Forelimb muscle (tissue), 1 donor: ENCODE measurements at regions not wholly inside any gene's neighbourhood (a gene's known extent, or its start where the extent isn't known, plus 50 kb on each side); places are given as distances from the start of the nearest gene placed in this dataset.
"Not testable (repeated sequence)": the region's sequence is repeated elsewhere in the genome, so short reads cannot be mapped to it uniquely, and the experiment has no call there.

ENCODE experiments used
- DNase-seq: peaks from one replicate; pipeline ENCODE4 v3.0.0-alpha.2; 2013; ENCODE audit warnings: low read depth

- no peak for DNase-seq
These were observed 1709.6 kb upstream of the WWC1 start for GRCh38 chr5:166581826-166582225.

GRCh38 chr5:166582416-166582815 lies 1709.0 kb upstream of the WWC1 start:
- no peak for DNase-seq

- no peak for DNase-seq
These were observed 1696.9 kb upstream of the WWC1 start for GRCh38 chr5:166594567-166594966.

GRCh38 chr5:166595274-166595951 lies 1696.0 kb upstream of the WWC1 start:
- DNase-seq = no peak

GRCh38 chr5:166596043-166596442 lies 1695.4 kb upstream of the WWC1 start:
- no peak for DNase-seq

GRCh38 chr5:166602271-166602670 lies 1689.2 kb upstream of the WWC1 start:
- DNase-seq = no peak

GRCh38 chr5:166617507-166617906 lies 1673.9 kb upstream of the WWC1 start:
- DNase-seq = no peak

GRCh38 chr5:166618526-166618925 lies 1672.9 kb upstream of the WWC1 start:
- DNase-seq = no peak

- DNase-seq = no peak
These were observed 1666.9 kb upstream of the WWC1 start for GRCh38 chr5:166624573-166624972.

- no peak for DNase-seq
These were observed 1666.1 kb upstream of the WWC1 start for GRCh38 chr5:166625210-166625865.

GRCh38 chr5:166637295-166637694 lies 1654.2 kb upstream of the WWC1 start:
- no peak for DNase-seq

- DNase-seq = no peak
These were observed 1652.3 kb upstream of the WWC1 start for GRCh38 chr5:166639151-166639550.

- DNase-seq = not testable (repeated sequence)
These were observed 1651.3 kb upstream of the WWC1 start for GRCh38 chr5:166640136-166640535.

- peak; percentile 20 for DNase-seq
These were observed 1642.7 kb upstream of the WWC1 start for GRCh38 chr5:166648736-166649135.

- peak; percentile 60 for DNase-seq
These were observed 1641.8 kb upstream of the WWC1 start for GRCh38 chr5:166649676-166650075.

GRCh38 chr5:166651234-166651633 lies 1640.2 kb upstream of the WWC1 start:
- DNase-seq = no peak

- no peak for DNase-seq
These were observed 1619.6 kb upstream of the WWC1 start for GRCh38 chr5:166671811-166672210.

GRCh38 chr5:166672431-166672830 lies 1619.0 kb upstream of the WWC1 start:
- DNase-seq = no peak

GRCh38 chr5:166677891-166678290 lies 1613.6 kb upstream of the WWC1 start:
- no peak for DNase-seq

GRCh38 chr5:166679331-166679730 lies 1612.1 kb upstream of the WWC1 start:
- no peak for DNase-seq

- DNase-seq = no peak
These were observed 1596.1 kb upstream of the WWC1 start for GRCh38 chr5:166695326-166695725.

- DNase-seq = no peak
These were observed 1583.2 kb upstream of the WWC1 start for GRCh38 chr5:166708291-166708690.

- DNase-seq = no peak
These were observed 1581.8 kb upstream of the WWC1 start for GRCh38 chr5:166709691-166710090.

- DNase-seq = no peak
These were observed 1581.2 kb upstream of the WWC1 start for GRCh38 chr5:166710271-166710670.
